MV-4-11 (cell line): ENCODE measurements at regions not wholly inside any gene's neighbourhood (a gene's known extent, or its start where the extent isn't known, plus 50 kb on each side); places are given as distances from the start of the nearest gene placed in this dataset.
"Not testable (repeated sequence)": the region's sequence is repeated elsewhere in the genome, so short reads cannot be mapped to it uniquely, and the experiment has no call there.

Experiments
- DNase-seq: peaks from one replicate; lab custom pipeline; 2025; lab: John Stamatoyannopoulos, UW

DNA sequence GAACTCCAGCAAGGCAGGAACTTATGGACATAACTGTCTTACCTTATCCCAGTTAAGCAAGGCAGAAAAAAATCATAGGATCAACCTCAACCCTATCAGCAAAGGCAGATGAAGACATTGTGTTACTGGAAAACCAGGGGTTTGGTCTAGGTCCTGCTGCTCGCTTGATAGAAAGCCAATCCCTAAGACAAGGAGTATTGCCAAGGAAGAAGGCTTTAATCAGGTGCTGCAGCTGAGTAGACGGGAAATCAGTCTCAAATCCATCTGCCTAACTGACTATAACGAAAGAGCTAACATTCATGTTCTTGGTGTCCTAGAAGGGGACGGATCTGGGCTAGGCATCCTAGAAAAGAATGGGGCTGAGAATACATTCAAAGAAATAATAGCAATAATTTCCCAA, 1158.7 kb upstream of the CNTN5 start:
- DNase-seq = no peak

DNA sequence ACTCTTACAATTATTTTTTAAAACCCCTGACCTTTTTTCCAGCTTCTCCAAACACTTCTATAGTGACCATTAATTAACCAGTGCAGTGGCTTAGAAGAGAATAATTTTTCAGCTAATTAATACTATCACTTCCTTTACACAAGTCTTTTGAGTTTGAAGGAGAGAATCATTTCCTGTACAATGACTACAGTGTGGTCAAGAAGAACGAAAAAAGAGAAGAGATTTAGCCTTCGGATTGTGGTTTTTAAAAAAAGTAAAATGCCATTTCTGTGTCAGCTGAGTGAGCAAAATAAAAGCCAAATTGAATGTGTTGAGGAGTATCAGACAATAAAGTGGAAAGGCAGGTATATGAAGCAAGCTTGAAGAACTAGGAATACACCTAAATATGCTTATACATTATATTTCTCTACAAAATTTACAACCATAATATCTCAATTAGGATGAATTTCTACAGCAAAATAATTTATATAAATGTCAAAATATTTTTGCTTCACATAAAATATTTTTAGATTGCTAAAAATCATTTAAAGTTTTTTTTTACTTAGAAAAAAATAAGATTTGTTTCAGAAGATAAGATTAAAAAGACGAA, 1155.2 kb upstream of the CNTN5 start:
- no peak for DNase-seq

DNA sequence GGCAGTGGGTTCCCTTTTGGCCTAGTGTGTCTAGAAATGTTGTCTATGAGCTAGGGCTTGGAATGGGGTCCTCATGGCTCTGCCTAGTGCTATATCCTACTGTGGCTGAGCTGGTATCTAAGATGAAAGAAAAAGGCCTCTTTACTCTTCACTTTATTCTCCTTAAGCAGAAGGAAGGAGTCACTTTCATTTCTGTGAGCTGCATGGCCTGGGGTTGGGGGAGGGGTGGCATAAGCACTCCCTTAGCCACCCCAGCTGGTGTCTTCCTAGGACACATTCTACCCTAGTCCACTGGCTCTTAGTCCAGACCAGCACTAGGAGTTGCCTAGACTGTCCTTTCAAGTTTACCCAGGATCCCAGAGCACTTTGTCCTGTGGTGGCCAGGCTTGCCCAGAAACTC, 1148.9 kb upstream of the CNTN5 start:
- no peak for DNase-seq

DNA sequence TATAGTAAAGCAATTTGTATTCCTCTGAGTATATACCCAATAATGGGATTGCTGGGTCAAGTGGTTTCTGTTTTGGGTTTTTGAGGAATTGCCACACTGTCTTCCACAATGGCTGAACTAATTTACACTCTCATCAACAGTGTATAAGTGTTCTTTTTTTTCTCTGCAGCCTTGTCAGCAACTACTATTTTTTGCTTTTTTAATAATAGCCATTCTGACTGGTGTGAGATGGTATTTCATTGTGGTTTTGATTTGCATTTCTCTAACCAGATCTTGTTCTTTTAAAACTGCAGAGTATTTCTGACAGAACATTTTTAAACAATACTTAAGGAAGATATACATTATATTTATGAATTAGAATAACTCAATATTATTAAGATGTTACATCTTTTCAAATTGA, 1140.5 kb upstream of the CNTN5 start:
- DNase-seq = no peak

DNA sequence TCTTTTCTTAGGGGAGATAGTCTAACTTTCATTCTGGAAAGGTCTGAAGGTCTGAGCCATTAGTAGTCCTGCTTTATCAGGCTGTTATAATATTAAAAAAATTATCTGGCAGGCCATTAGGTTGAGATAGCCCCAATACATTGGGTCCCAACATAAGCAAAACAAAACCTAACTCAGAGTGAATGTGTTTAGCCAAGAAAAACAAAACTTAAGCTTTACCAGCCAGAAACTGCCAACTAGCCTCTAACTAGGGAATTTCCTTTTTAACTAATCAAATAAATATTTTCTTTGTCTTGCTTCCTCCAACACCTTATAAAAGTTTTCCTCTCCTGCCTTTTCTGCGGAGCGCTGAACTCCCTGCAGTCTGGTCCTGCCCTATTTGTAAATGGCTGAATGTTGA, 1137.7 kb upstream of the CNTN5 start:
- DNase-seq = no peak

DNA sequence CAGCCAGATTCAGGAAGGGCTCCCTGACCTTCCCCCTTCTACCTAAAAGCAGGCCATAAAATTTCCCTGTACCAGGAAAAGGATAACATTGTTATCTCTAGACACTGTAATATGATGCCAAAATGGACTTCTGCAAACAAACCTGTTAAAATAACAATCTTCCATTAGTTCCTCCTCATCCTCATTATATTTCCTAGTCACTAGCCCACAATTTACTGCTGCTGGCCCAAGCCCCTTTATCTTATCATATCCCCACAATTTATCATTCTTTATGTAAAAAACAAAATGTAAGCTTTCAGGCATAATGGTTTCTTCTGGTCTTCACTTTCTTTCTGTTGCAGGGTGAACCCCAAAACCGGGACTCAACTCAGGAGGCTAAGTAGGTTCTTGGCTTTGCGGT, 1132.1 kb upstream of the CNTN5 start:
- DNase-seq = no peak

DNA sequence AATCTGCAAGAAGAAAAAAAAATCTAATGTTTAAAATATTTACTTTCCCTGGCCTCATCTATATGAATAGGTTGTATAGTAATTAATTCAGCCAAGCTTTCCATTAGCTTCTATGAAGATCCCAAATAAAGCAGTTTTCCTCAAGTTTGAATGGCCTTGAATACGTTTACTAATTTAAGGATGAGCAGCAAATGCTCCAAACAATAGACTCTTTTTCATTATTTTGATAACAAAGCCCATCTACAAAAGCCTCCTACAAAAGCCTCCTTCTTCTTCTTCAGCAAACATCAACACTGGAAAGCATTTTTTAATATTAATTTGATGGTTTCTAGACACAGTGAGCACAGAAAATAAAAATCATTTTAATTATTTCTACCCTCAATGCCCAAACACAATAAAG, 1130.3 kb upstream of the CNTN5 start:
- no peak for DNase-seq

DNA sequence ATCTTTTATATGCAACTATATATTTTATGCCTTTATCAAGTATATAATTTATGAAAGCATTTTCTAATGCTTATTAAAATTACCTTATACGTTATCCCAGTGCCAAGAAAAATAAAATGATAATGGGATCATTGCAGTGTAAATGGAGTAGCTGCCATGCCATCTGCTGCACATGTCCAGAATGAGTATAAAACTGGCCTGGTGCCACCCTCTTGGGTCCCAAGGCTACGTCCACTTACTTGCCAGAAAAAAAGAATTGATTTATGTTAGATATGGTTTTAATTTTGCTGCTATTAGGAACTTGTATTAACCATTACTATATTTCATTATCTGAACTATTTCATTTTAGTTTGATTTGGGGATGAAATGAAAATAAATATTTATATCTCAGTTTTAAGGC, 1127.1 kb upstream of the CNTN5 start:
- DNase-seq = no peak

DNA sequence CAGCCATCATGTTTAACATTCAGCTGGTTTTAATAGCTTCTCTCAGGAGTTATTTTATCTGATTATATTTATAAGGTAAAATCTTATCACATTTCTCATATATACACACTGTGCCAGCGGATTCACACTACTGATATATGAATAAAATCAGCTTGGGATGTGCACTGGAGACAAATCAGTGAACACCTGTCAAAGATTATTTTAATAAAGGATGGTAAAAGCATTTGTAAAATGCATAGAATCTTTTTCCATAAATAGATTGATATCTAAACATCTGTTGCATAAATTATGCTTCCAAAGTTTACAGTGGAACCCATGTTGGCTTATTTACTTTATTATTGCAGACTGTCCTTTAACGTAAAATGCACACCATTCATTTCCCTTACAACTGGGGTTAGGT, 1125.8 kb upstream of the CNTN5 start:
- DNase-seq = no peak

DNA sequence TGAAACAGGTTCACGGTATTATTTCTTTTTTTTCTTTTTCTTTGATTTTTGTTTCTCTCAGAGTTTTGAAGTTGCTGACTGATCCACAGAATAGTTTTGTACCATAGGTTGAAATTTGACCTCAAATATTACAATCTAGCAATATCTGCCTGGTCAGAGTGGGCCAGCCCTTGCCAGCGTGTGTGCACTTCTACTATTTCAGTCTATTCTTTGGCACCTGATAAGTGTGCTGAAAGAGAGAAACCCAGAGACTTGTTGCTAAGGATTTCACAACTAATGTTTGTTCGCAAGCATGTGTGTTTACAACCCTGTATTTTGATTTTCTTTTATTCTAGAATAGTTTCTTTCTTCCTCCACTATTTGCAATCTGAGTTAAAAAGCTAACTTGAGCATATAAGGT, 1125.2 kb upstream of the CNTN5 start:
- no peak for DNase-seq

DNA sequence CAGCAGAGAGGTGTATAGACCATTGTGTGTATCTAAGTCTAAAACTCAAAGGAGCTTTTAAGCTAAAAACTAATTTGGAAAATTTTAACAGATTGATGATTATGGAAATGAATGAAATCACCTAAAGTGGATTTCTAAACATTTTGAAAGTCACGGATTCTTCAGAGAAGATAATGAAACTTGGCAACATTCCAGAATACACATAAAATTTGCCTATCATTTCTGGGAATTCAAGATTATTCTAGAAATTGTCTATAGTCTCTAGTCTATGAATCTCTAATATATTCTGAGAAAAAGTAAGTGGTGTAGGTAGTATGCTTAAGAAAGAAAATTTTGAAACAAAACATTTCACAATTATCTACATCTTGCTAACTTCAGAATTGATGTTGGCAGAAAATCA, 1117.9 kb upstream of the CNTN5 start:
- DNase-seq = no peak

DNA sequence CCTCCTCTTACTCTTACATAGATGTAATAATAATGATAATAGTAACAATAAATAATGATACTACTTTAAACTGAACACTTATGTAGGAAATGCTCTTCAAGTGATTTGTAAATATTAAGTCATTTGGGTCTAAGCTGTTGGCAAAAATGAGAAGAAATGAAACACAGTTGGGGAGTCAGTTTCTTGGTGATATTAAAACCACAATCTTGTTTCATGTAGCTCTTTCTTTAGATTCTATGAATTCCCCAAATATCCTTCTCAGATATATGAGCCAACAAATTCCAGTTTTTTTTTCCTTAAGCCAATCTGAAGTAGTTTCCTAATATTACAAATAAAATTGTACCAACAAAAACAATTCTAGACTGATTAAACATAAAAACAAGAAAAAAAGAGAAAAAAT, 1115.6 kb upstream of the CNTN5 start:
- no peak for DNase-seq

DNA sequence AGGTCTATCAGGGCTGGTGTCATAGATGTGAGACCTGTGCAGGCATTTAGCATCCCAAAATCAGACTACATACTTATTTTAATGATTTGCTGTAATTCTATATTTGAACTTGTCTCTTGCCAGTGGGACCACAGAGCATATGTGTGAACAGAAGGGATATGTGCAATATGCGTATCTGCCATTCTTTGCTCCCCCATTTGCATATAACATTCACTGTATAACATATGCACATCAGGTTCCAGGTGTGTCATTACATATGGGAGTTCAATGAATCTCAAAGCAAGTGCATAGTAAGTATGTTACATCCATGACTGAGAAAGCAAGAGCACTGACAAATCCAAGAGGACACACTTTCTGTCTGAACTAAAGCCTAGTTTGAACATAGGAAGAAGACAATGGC, 1115.1 kb upstream of the CNTN5 start:
- no peak for DNase-seq

DNA sequence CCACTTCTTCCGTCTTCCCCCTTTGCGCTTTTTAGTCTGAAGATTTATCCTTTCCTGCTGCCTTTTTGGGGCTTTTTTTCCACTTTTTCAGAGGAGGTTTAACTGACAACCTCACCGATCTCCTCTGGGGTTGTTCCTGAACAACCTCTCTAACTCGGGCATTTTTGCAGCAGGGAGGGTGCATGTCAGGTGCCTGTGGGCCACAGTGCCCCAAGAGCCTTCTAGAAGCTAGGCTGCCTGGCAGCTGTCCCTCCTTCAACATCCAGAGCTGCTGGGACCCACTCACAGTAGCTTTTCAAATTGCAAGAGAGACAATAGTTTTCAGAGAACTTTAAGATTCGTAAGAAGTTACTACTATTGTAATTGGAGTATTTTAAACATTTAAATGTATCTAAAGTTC, 1112.4 kb upstream of the CNTN5 start:
- no peak for DNase-seq

DNA sequence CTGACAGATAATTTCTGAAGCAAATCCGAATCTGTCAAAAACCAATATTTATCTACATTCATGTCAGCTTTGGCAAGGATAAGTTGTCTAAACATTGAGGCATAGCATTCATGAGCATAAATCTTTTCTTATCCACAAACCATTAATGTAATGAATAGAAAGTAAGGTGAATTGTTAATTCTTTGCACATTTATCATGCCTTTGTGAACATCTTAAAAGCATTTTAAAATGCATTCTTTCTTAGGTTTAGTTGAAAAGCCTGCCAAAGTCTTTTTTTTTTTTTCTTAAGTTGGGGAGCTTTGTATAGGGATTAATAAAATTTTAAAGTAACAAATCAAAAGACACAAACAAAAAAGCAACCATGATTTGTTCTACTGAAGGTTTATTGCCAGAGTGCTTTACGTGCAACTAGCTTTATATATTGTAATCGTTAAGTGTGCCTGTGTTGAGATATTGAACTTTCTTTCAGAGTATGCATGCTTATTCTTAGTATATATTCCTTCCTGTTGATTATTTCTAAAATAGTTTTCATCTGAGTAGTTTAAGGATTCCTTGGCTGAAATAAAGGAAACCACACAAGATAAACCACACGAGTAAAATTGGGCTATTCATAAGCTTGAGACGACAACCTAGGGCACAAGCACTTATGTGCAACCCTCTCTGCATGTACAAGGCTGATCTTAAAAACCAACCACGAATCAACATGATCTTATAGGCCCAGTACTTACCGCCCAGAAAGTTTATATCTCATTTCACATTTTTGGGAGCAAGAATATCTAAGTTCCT, 1110.9 kb upstream of the CNTN5 start:
- no peak for DNase-seq

DNA sequence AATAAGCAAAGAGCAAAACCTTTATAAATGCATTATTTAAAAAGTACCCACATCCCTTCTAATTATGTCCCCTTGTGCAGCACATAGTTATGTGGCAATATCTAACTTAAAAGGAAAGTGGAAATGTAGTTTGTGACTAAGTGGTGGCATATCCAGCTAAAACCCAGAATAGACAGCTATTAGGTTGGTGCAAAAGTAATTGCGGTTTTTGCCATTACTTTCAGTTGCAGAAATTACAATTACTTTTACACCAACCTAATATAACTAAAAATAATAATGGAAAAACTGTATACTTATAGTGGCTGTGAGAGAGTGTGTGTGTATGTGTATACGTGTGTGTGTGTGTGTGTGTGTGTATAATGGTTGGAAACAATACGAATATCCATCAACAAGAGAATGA, 1108.1 kb upstream of the CNTN5 start:
- DNase-seq = no peak

DNA sequence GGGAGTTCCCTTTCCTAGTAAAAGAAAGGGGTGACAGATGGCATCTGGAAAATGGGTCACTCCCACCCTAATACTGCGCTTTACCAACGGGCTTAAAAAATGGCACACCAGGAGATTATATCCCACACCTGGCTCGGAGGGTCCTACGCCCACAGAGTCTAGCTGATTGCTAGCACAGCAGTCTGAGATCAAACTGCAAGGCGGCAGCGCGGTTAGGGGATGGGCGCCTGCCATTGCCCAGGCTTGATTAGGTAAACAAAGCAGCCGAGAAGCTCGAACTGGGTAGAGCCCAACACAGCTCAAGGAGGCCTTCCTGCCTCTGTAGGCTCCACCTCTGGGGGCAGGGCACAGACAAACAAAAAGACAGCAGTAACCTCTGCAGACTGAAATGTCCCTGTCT, 1097.8 kb upstream of the CNTN5 start:
- DNase-seq = not testable (repeated sequence)

DNA sequence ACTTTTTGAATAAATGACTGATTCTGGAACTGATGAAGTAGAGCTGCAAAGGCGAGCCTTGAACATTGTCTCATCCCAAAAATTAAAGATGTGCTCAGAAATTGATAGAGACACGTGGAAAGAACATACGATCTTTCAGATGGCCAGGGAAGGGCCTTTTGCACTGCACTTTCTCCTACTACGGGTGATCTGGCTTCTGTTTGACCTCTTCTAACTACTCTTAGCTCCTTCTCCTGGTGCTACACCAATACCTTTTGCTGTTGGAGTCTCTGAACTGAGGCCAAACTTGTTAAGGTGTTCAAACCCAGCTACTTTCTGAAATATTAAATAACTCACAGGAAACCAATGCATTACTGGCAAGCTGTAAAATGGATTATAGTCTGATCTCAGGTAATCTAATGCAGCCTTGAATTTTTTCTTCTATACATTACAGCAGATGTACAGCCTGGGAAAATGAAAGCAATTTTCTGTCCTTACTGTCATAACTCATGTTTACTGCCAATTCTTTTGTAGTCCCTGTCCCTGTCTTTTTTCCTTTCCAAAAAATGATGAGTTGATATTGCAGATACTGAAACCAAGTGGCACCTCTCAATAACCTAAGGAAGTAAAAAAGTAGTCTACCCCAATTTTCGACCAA, 1086.1 kb upstream of the CNTN5 start:
- DNase-seq = no peak

DNA sequence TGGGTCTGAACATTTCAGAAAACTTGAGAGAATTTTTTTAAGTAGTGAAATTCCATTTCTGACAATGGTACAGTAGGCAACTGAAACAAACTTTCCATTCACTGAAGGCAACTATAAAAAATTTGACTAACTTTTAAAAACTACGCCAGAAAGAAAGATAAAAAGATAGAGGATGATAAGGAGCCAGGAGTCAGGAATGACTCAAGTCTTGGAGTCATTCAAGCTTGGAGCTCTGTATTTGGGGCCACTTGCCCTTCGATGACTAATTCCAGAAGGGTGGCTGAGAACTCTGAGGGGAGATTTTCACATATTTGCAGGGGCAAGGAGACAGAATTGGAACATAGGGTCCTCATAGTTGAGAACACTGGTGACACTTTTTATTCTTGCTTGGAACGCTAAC, 1083.2 kb upstream of the CNTN5 start:
- DNase-seq = no peak

DNA sequence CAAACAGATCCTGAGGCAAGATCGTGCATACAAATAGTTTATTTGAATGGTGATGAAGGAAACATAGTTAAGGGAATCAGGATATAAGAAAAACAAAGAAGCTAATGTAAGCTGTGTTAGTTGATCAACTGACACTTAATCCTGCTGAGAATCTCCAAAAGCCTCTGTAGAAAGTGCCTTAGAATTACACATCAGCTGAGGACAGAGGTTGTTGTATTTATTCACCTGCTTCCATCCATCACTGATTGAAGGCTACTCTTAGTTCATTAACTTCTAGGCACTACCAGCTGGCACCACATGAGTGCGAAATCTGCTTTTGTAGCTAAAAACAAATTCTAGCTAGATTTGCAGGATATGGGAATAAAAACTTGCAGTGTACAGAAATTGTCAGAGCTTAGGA, 1082.0 kb upstream of the CNTN5 start:
- no peak for DNase-seq

DNA sequence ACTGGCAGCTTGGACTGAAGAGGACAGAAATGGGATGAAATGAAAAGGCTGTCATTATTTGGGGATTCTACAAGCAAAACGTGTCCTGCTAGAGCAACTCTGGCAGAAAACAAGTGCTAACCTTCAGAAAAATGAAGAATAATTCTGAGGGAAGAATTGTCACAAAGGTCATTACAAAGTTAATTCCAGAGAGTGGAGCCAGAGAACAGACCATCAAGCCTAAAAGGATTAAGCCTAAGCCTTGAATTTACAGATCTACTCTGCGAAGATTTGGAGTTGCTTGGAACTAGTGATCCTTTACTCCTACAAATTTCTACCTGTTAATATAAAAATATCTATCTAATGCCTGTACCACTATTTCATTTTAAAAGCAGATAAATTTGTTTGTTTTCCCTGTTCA, 1077.3 kb upstream of the CNTN5 start:
- no peak for DNase-seq

DNA sequence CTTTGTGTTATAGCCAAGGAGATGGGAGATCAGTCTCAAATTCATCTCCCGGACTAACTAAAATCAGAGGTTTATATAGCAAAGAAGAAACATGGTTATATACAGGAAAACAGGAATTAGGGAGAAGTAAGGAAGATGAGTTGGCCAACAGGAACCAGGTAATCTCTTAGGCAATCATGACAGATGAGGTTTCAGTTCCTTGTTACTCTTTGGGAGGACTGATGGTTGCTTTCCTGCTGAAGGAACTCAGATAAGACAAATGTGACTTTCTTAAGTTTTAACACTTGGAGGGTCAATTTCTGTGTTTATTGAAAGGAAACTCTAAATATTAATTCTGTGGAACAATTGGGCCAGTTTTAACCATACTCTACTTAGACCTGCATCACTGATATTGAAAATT, 1072.0 kb upstream of the CNTN5 start:
- peak; percentile 17 for DNase-seq

DNA sequence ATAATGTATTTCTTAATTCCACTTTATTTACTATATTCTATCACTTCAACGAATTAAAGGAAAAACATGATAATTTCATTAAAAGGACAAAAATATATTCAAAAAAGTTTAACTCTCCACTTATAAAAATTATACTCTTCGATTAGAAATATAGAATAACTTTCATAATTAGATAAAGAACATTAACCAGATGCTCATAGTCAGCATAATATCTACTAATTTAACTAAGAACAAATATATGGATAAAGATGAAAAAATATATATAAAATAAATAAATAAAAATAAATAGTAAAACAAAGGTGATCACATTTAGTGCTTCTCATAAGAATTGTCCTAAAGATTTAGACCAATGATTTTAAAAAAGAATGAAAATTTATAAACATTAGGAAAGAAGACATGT, 1065.2 kb upstream of the CNTN5 start:
- no peak for DNase-seq

DNA sequence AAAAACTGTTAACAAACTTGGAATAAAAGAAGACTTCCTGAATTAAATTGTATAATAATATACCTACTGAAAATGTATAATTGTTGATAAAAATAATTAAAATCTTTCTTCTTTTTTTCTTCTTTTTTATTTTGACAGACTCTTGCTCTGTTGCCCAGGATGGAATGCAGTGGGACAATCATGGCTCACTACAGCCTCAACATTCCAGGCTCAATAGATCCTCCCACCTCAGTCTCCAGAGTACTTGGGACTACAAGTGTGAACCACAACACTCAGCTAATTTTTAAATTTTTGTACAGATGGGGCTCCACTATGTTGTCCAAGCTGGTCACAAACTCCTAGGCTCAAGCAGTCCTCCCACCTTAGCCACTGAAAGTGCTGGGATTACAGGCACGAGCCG, 1063.8 kb upstream of the CNTN5 start:
- no peak for DNase-seq
